C4-2B (cell line): ENCODE measurements at regions not wholly inside any gene's neighbourhood (a gene's known extent, or its start where the extent isn't known, plus 50 kb on each side); places are given as distances from the start of the nearest gene placed in this dataset.

ENCODE experiments used
- CTCF ChIP-seq: fragments of 450-650 bp; conservative IDR thresholded peaks from 2 replicates; pipeline ENCODE4 v1.5.1; 2017; ENCODE audit warnings: mild to moderate bottlenecking
- ZFX ChIP-seq: fragments of 450-650 bp; IDR thresholded peaks from 2 replicates; pipeline ENCODE4 v1.6.1; 2017

GRCh38 chr19:29129148-29129547, 83.8 kb downstream of the UQCRFS1 start:
- TF ChIP-seq CTCF (no peak), ZFX (no peak)
